PC-3 (cell line): ENCODE measurements at regions not wholly inside any gene's neighbourhood (a gene's known extent, or its start where the extent isn't known, plus 50 kb on each side); places are given as distances from the start of the nearest gene placed in this dataset.

Source experiments
- EZH2 ChIP-seq: fragments of 300-600 bp; sonication (generic); IDR thresholded peaks from one replicate; pipeline ENCODE4 v1.6.1; 2017; ENCODE audit warnings: antibody characterized with exemption, mild to moderate bottlenecking, low read length; ENCODE audit not compliant: unreplicated experiment
- TF ChIP-seq, protein P1 (sequence below): fragments of 300-600 bp; sonication (generic); conservative IDR thresholded peaks from 2 replicates; pipeline ENCODE4 v1.5.1; 2017; ENCODE audit warnings: antibody characterized with exemption, low read depth, mild to moderate bottlenecking, low read length

DNA sequence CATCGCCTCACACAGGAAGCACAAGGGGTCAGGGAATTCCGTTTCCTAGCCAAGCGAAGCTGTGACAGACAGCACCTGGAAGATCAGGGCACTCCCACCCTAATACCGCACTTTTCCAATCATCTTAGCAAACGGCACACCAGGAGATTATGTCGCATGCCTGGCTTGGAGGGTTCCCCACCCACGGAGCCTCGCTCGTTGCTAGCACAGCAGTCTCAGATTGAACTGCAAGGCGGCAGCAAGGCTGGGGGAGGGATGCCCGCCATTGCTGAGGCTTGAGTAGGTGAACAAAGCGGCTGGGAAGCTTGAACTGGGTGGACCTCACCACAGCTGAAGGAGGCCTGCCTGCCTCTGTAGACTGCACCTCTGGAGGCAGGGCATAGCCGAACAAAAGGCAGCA lies 384.8 kb downstream of the CNTN6 start:
- TF ChIP-seq, protein P1, sequence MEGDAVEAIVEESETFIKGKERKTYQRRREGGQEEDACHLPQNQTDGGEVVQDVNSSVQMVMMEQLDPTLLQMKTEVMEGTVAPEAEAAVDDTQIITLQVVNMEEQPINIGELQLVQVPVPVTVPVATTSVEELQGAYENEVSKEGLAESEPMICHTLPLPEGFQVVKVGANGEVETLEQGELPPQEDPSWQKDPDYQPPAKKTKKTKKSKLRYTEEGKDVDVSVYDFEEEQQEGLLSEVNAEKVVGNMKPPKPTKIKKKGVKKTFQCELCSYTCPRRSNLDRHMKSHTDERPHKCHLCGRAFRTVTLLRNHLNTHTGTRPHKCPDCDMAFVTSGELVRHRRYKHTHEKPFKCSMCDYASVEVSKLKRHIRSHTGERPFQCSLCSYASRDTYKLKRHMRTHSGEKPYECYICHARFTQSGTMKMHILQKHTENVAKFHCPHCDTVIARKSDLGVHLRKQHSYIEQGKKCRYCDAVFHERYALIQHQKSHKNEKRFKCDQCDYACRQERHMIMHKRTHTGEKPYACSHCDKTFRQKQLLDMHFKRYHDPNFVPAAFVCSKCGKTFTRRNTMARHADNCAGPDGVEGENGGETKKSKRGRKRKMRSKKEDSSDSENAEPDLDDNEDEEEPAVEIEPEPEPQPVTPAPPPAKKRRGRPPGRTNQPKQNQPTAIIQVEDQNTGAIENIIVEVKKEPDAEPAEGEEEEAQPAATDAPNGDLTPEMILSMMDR: no peak
- TF ChIP-seq EZH2: no peak
